ENCODE measurements at regions not wholly inside any gene's neighbourhood (a gene's known extent, or its start where the extent isn't known, plus 50 kb on each side); places are given as distances from the start of the nearest gene placed in this dataset.

DNA sequence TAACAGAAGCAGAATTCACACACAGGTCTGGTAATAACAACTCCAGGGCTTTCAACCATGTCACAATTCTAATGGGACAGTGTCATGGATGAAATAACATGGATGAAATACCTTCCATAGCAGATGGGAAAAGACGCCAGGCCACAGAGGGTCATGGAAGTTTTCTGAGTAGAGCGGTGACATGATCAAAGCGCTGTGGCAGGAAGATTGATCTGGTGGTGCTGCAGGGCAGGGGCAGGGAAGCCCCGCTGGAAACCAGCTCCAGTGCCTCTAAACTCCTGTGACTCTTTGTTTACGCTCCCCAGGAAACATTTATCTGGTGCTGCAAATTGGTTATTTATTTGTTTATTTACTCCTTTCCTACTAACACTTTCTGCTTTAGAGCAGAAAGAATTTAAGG lies 108.3 kb upstream of the HMGA2 start:
- no peak for TF ChIP-seq CTCF (IDR thresholded peaks at IDR 0.05)
- TF ChIP-seq POLR2A (IDR thresholded peaks at IDR 0.05) = no peak
- TF ChIP-seq EP300 (IDR thresholded peaks at IDR 0.05) = no peak
